Endodermal cell (in vitro differentiated cells): ENCODE measurements at regions not wholly inside any gene's neighbourhood (a gene's known extent, or its start where the extent isn't known, plus 50 kb on each side); places are given as distances from the start of the nearest gene placed in this dataset.

Source experiments
- DNase-seq: peaks from one replicate; pipeline ENCODE4 v3.0.0-alpha.2; 2017
- H3K27ac ChIP-seq: 2 replicates; pipeline ENCODE4 v1.5.1; 2013; ENCODE audit warnings: mild to moderate bottlenecking, low read depth, low read length, moderate library complexity
- H3K27me3 ChIP-seq: 2 replicates; pipeline ENCODE4 v1.6.1; 2013; ENCODE audit warnings: mild to moderate bottlenecking, low read length, moderate library complexity; ENCODE audit not compliant: insufficient read depth, control insufficient read depth, poor library complexity, severe bottlenecking
- H3K36me3 ChIP-seq: 2 replicates; pipeline ENCODE4 v1.7.0; 2013; ENCODE audit warnings: mild to moderate bottlenecking, low read length, moderate library complexity; ENCODE audit not compliant: control insufficient read depth, insufficient read depth
- H3K4me1 ChIP-seq: one replicate; pipeline ENCODE4 v1.7.0; 2013; ENCODE audit warnings: low read length; ENCODE audit not compliant: control insufficient read depth, insufficient read depth
- H3K4me3 ChIP-seq: 2 replicates; pipeline ENCODE4 v1.5.1; 2013; ENCODE audit warnings: mild to moderate bottlenecking, low read length, moderate library complexity
- H3K9ac ChIP-seq: 2 replicates; pipeline ENCODE4 v1.6.1; 2013; ENCODE audit warnings: mild to moderate bottlenecking, low read length, moderate library complexity; ENCODE audit not compliant: poor library complexity, severe bottlenecking; ENCODE audit errors: extremely low read depth
- H3K9me3 ChIP-seq: 2 replicates; pipeline ENCODE4 v1.6.1; 2013; ENCODE audit warnings: mild to moderate bottlenecking, low read length, moderate library complexity; ENCODE audit not compliant: control insufficient read depth
- H3K27ac Mint-ChIP-seq: 2 replicates; pipeline ENCODE4 v1.8.0; 2020; ENCODE audit warnings: mixed read lengths
- H3K27me3 Mint-ChIP-seq: 2 replicates; pipeline ENCODE4 v1.8.0; 2021; ENCODE audit warnings: mild to moderate bottlenecking, mixed read lengths; ENCODE audit not compliant: insufficient read depth
- H3K36me3 Mint-ChIP-seq: 2 replicates; pipeline ENCODE4 v1.8.0; 2020; ENCODE audit warnings: low read depth, mixed read lengths
- H3K4me1 Mint-ChIP-seq: 2 replicates; pipeline ENCODE4 v1.8.0; 2020; ENCODE audit warnings: mixed read lengths
- H3K4me3 Mint-ChIP-seq: 2 replicates; pipeline ENCODE4 v1.8.0; 2020; ENCODE audit warnings: mild to moderate bottlenecking, moderate library complexity, mixed read lengths
- H3K9me3 Mint-ChIP-seq: 2 replicates; pipeline ENCODE4 v1.8.0; 2020; ENCODE audit warnings: mild to moderate bottlenecking, mixed read lengths
- WGBS, 2 experiments: methylation state at CpG; one replicate each; pipeline versions ENCODE4 v1.1.5 to v1.1.7; 2013; ENCODE audit warnings: missing lambda C conversion rate in 2 of 2, mixed read lengths in 1 of 2; ENCODE audit not compliant: insufficient coverage in 1 of 2, insufficient read length in 1 of 2; 5-methylcytosine and 5-hydroxymethylcytosine counted together
- TF ChIP-seq, protein P1 (sequence below): fragments of 200-600 bp; sonication (generic); conservative IDR thresholded peaks from 2 replicates; pipeline ENCODE4 v1.5.0; 2021; ENCODE audit warnings: antibody characterized with exemption, mild to moderate bottlenecking

DNA sequence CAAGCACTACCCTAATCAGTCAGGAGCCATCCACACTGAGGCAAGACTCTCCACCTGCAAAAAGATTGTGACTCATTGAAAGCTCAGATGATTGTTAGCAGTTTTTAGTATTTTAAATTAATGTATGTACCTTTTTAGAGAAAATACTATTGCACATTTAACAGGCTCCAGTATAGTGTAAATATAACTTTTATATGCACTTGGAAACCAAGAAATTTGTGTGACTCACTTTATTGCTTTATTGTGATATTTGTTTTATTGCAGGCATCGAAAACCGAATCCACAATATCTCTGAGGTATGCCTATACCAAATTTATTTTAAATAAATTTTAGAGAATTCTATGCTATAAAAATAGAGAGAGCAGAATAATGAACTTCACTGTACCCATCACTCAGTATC, 122.0 kb downstream of the TEX36 start:
- no peak for DNase-seq
- WGBS, 2 experiments = no CpG with 5 or more reads among the region's 2 CpGs
- Histone ChIP-seq H3K9me3 (no peaks in the 10 kb centered on the region), H3K36me3 (no peaks in the 10 kb centered on the region), H3K27me3 (no peaks in the 10 kb centered on the region), H3K4me1 (no peaks in the 10 kb centered on the region), H3K27ac (no peak overlapping the region), H3K4me3 (no peak overlapping the region), H3K9ac (no peak overlapping the region)
- no peaks in the 10 kb centered on the region for H3K27me3 Mint-ChIP-seq
- peaks cover 3% of the 10 kb centered on the region for H3K4me1 Mint-ChIP-seq
- H3K36me3 Mint-ChIP-seq = no peaks in the 10 kb centered on the region
- TF ChIP-seq, protein P1, sequence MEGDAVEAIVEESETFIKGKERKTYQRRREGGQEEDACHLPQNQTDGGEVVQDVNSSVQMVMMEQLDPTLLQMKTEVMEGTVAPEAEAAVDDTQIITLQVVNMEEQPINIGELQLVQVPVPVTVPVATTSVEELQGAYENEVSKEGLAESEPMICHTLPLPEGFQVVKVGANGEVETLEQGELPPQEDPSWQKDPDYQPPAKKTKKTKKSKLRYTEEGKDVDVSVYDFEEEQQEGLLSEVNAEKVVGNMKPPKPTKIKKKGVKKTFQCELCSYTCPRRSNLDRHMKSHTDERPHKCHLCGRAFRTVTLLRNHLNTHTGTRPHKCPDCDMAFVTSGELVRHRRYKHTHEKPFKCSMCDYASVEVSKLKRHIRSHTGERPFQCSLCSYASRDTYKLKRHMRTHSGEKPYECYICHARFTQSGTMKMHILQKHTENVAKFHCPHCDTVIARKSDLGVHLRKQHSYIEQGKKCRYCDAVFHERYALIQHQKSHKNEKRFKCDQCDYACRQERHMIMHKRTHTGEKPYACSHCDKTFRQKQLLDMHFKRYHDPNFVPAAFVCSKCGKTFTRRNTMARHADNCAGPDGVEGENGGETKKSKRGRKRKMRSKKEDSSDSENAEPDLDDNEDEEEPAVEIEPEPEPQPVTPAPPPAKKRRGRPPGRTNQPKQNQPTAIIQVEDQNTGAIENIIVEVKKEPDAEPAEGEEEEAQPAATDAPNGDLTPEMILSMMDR = no peak
- H3K9me3 Mint-ChIP-seq = peaks cover 8% of the 10 kb centered on the region
- no peak overlapping the region for H3K27ac Mint-ChIP-seq
- no peak overlapping the region for H3K4me3 Mint-ChIP-seq

DNA sequence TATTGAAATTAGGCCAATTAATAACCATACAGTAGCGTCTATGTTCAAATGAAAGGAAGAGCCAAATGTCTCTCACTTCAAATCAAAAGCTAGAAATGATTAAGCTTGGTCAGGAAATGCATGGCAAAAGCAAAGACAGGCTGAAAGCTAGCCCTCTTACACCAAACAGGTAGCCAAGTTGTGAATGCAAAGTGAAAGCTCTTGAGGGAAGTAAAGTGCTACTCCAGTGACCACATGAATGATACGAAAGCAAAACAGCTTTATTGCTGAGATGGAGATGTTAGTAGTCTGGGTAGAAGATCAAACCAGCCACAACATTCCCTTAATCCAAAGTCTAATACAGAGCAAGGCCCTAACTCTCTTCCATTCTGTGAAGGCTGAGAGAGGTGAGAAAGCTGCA, 123.8 kb downstream of the TEX36 start:
- H3K27me3 ChIP-seq = no peaks in the 10 kb centered on the region
- TF ChIP-seq, protein P1 = no peak
- no peaks in the 10 kb centered on the region for H3K27me3 Mint-ChIP-seq
- no peak overlapping the region for H3K27ac ChIP-seq
- H3K4me3 Mint-ChIP-seq = no peak overlapping the region
- no peaks in the 10 kb centered on the region for H3K9me3 ChIP-seq
- H3K9me3 Mint-ChIP-seq = peaks cover 4% of the 10 kb centered on the region
- no peak overlapping the region for H3K27ac Mint-ChIP-seq
- H3K4me1 ChIP-seq = no peaks in the 10 kb centered on the region
- no peak overlapping the region for H3K4me3 ChIP-seq
- H3K4me1 Mint-ChIP-seq = no peaks in the 10 kb centered on the region
- WGBS, 2 experiments = 0% methylated on average over 1 of the region's 2 CpGs
- no peak overlapping the region for H3K9ac ChIP-seq
- H3K36me3 Mint-ChIP-seq = no peaks in the 10 kb centered on the region
- peak; percentile 7 for DNase-seq
- no peaks in the 10 kb centered on the region for H3K36me3 ChIP-seq

DNA sequence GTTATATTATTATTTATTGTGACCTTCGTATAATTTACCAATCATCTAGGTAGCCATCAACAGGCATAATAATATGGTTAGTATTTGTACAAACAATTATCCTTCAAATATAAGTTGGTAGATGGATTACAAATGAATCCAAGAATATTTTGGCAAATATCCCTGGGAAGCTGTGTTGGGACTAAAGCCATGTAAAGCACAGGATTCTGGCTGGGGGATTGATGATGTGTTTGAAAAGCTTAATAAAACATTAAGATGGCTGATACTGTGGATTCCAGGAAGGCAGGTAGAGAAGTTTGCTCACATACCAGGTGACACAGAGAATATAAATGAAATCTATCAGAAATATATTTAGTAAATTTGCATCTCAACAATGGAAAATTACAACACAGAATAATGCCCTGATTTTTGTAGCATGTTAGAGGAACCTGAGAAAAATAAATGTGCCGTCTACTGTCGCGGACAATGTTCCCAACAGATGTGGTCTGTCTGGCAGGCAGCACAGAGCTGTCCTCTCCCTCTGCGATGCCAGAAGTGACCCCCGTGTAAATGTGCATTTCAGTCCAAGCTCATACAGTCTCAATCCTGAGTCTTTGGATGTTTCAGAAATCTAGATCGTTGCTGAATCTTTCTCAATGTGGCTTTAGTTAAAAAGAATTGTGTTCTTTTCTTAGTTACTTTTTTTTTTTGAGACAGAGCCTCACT, 125.0 kb downstream of the TEX36 start:
- TF ChIP-seq, protein P1 = no peak
- Mint-ChIP-seq H3K4me3 (no peak overlapping the region), H3K27ac (no peak overlapping the region), H3K9me3 (peaks cover 6% of the 10 kb centered on the region), H3K4me1 (no peaks in the 10 kb centered on the region), H3K36me3 (no peaks in the 10 kb centered on the region), H3K27me3 (peaks cover 2% of the 10 kb centered on the region)
- no peaks in the 10 kb centered on the region for H3K27me3 ChIP-seq
- no peak overlapping the region for H3K9ac ChIP-seq
- no peaks in the 10 kb centered on the region for H3K9me3 ChIP-seq
- DNase-seq = no peak
- H3K4me1 ChIP-seq = no peaks in the 10 kb centered on the region
- H3K4me3 ChIP-seq = no peak overlapping the region
- no peak overlapping the region for H3K27ac ChIP-seq
- WGBS, 2 experiments = 90 to 95% methylated on average over 6 of the region's 7 CpGs
- no peaks in the 10 kb centered on the region for H3K36me3 ChIP-seq
